ENCODE measurements at regions not wholly inside any gene's neighbourhood (a gene's known extent, or its start where the extent isn't known, plus 50 kb on each side); places are given as distances from the start of the nearest gene placed in this dataset.

- no peak for DNase-seq
Measured at GRCh38 chr5:74336297-74336696, 304.2 kb downstream of the ENC1 start.

- DNase-seq = no peak
Measured at GRCh38 chr5:74334762-74335384, 305.7 kb downstream of the ENC1 start.

DNA sequence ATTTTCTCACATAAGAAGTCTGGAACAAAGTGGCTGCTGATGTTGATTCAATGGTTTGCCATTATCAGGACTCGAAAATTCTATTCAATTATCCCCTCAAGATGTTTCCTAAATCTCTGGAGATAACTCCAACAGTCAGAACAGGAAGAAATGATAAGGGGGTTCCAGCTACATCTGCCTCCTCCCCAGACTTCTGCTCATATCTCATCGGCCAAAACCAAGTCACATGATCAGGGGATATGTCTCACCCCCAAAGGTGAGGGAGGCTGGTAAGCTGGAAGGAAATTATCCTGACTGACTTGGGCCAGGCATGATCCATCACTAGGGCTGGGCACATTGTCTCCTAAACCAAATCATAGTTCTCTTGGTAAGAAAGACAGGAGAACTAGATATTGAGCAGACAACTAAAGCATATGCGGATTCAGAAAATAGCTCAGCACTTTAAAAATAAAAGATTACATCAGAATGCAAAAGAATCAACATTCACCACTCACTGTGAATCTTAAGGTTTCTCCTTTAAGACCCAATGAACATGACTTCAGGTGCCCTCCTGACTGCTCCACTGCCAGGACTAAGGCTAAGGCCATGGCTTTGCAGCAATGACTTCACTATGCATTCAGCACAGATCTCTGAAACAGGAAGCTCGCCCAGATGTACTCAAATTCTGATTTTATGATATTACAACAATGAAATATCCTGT lies 306.3 kb downstream of the ENC1 start:
- no peak for DNase-seq

DNA sequence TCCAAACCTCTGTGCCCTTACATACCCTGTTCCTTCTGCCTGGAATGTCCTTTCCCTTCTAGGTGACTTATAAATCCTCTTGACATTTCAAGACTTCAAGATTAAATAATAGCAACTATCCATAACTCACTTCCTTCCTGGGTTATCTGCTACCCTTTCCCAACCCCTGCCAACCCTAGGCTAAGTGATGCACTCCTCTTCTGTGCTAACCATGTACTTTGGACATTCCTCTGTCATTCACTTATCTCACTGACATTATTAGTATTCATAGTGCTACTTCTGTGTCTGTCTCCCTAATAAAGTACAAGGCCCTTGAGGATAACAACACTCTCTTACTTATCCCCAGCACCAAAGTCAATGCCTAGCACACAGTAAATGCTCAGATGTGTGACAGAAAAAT lies 307.1 kb downstream of the ENC1 start:
- no peak for DNase-seq

GRCh38 chr5:74332682-74333081 lies 307.8 kb downstream of the ENC1 start:
- DNase-seq = no peak

DNA sequence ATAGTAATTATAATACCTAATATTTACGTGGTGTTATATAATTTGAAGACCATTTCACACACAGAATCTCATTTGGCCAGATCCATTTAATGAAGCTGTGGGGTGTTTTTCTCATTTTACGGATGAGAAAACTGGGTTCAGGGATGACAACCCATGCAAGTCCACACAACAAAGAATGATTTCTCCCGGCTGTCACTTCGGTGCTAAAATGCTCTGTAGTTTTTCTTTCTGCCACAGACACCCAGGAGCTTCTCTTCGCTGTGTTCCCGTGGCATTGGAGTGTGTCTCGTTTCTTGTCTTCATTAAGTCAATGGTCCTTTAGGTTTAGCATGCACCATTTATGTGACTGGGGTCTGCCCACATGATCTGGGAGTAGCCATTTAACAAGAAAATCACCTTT lies 308.5 kb downstream of the ENC1 start:
- no peak for DNase-seq

- no peak for DNase-seq
Measured at GRCh38 chr5:74328221-74328630, 312.3 kb downstream of the ENC1 start.

GRCh38 chr5:74327339-74327685 lies 313.2 kb downstream of the ENC1 start:
- DNase-seq = no peak

DNA sequence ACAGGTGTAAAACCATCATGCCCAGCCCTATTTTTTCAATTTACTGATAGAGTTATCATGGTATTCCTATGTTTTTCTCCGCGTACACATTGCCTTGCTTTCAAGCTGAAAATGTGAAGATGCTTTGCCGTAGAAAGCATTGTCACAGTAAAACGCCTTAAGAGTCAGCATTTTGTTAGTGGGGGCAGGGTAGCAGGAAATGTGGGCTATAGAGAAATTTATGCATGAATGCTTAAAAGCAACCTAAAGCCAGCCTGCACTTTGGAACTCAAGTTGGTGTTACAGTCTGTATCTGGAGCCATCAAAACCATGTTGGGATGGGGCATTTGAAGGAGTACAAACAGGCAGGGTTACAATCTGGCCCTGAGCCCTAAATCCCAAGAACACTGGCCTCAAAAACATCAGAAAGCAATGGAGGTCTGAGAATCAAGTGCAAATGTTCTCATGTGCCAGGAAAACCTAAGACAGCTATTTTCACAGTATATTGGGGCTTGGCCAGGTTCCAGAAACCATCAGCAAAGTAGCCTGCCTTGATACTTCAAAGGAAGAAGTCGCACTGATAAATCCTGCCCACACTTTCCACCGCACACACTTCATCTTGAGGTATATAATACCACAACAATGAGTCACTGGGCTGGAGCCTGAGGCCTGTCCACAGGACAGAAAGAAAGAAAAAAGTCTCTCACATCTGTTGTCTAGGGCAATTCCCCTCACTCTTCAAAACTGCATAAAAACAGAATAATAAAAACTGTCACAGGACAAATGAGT lies 313.8 kb downstream of the ENC1 start:
- no peak for DNase-seq

- no peak for DNase-seq
Measured at GRCh38 chr5:74325866-74326265, 314.7 kb downstream of the ENC1 start.

DNA sequence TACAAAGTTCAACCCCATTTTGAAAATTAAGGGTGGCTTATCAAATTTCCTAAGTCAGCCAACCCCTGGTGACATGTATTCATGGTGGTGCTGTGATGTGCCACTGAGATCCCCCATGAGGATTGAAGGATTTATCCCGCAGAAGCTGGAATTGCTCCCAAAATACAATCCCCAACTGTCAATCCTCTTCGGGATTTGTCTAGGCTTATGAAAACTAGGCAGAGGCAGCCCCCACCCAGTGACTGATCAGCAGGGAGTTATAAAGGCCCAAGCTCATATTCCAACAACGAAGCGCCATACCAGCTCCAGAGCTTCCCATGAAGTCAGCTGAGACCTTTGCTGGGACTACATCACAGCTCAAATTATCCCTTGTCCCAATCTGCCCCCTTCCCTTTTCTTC lies 316.0 kb downstream of the ENC1 start:
- DNase-seq = no peak

GRCh38 chr5:74322944-74323343 lies 317.6 kb downstream of the ENC1 start:
- no peak for DNase-seq

DNA sequence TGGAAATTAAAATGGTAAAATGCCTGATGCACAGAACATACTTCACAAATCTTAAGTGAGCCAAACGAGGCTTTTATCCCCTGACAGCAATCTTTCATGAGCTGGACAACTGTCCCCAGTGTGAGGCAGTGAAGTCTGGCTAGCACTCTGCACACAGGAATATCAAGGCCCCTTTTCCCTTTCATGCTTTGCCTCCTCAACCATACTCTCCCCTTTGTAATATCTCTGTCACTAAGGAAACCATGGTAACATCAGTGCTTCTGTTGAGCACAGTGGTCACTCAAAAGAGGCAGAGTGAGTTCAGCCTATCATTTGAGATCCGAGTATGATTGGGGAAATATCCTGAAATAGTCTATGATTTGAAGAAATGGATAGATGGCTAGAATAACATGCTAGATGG lies 318.3 kb downstream of the ENC1 start:
- DNase-seq = no peak

DNA sequence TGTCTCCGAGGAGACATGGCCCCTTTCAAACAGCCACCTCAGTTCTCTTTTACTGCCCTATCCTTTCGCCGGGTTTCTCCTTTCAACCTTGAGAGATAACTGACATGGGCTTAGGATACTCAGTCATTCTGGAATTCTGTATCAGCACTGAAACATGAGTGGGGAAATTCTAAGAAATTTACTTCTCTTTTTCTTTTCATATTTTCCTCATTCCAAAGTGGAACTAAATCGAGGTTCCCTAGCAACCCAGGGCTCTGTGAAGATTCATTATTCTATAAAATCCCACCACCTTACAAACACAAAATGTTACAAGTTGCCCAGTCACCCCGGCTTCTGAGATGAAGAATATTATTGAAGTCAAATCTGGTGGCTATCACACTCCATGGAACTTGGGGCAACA lies 319.2 kb downstream of the ENC1 start:
- no peak for DNase-seq

GRCh38 chr5:74320526-74320925 lies 320.0 kb downstream of the ENC1 start:
- no peak for DNase-seq

DNA sequence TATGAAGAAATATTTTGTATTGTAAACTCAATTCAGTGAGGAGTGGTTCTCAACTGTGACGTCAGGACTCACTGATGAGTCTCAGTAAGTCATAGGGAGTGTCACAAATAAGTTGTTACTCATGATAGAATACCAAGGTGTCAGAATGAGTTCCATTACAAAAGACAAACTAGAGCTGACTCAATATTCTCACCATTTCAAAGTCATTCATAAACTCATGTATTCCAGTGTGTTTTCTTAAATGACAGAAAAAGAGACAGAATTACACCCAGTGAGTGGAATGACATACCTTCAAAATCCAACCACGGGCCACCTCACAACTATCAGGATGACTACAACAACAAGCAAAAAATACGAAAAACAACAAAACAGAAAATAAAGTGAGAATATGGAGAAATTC lies 321.5 kb downstream of the ENC1 start:
- no peak for DNase-seq

DNA sequence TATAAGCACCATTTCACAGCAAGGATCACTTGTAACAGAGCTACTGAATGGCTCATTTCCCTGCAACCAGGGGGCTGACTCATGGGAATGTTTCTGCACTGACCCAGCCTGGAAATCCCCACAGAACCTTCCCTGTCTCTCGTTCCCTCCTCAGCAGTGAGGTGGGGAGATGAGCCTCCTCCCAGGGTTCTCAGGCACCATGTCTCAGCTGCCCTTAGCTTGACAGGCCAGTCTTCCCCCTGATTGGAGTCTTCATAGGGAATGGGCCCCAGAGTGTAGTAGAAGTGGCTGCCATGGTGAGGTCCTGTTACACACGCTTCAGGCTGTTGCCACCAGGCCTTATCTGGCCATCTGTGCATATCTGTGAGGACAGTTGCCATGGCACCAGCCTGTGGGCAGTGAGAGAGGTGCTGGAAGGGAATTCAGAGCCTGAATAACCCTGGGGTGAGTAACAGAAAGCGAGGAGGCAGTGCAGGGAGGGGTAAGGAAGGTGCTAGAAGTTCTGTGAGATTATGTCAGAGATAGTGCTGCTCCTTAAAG lies 324.4 kb downstream of the ENC1 start:
- peak; percentile 60 for DNase-seq

GRCh38 chr5:74314906-74315305 lies 325.6 kb downstream of the ENC1 start:
- DNase-seq = no peak

- no peak for DNase-seq
Measured at GRCh38 chr5:74313896-74314295, 326.6 kb downstream of the ENC1 start.

DNA sequence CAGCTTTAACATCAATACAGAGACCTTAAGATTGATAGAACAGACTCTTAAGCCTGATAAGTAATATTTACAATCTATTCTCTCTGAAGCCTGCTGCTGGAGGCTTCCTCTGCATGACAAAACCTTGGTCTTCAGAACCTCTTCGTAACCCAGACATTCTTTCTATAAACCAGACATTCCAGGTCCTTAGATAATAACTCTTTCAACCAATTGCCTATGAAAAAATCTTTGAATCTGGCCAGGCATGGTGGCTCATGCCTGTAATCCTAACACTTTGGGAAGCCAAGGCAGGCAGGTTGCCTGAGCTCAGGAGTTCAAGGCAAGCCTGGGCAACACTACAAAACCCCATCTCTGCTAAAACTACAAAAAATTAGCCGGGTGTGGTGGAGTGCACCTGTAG lies 327.8 kb downstream of the ENC1 start:
- no peak for DNase-seq

- no peak for DNase-seq
Measured at GRCh38 chr5:74311961-74312360, 328.6 kb downstream of the ENC1 start.

DNA sequence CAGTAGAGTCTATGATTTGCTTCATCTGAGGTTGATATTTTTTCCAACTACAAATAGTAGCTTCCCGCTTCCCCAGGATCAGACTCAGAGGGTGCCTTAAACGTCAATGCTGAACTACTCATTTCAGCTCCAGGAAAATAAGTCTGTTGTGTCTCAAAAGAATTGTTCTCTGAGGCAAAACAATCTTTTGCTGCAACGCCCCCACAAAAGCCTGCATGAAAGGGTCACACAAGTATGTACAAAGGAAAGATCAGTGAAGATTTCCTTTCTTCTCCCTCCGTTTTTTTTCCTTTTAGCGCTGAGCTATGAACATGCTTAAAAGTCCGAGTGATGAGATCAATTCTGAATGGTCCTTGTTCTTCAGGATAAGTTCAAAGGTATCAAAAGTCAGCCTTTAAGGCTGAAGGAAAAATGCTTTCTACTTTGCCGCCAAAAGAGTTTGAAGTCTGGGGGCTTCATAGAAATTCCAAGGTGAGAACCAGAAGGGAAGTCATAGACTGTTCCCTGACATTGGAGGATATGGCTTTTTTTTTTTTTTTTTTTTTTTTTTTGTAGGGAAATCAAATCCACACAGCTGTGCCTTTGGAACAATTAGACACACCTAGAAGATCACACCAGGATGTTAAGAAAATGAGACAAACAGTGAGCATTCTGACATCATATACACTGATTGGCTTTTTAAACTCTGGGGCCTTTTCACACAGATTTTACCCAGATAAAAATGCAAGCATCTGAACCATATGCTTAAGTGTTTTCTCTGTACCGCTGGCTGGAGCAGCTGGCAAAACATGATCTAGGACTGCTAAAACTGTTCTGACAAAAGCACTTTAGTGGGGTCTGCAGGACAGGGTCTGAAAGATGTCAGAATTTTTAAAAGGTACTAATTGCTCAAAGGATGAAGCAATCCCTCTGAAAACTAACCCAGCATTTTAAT lies 329.3 kb downstream of the ENC1 start:
- no peak for DNase-seq

- no peak for DNase-seq
Measured at GRCh38 chr5:74310386-74310785, 330.1 kb downstream of the ENC1 start.

Data from retina (tissue), 1 donor.